ENCODE measurements at regions not wholly inside any gene's neighbourhood (a gene's known extent, or its start where the extent isn't known, plus 50 kb on each side); places are given as distances from the start of the nearest gene placed in this dataset.

DNA sequence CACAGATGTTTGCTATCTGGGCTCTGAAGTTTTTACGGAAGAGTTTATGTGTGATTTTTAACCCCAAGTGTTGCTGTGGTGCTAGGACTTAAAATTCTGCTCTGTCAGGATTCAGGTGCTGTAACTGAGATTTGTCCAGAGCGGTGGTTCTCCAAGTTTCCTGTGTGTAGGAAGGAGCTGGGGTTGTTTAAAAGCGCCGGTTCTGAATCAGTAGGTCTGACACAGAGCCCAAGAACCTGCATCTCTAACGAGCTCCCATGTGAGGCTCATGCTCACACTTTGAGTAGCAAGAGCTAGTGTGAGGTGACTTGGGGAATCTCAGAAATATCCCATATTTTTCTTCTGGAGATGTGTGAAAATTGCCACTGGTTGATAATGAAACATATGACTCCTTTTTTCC is 325.5 kb downstream of the SATB1 start:
- TF ChIP-seq, protein P1, sequence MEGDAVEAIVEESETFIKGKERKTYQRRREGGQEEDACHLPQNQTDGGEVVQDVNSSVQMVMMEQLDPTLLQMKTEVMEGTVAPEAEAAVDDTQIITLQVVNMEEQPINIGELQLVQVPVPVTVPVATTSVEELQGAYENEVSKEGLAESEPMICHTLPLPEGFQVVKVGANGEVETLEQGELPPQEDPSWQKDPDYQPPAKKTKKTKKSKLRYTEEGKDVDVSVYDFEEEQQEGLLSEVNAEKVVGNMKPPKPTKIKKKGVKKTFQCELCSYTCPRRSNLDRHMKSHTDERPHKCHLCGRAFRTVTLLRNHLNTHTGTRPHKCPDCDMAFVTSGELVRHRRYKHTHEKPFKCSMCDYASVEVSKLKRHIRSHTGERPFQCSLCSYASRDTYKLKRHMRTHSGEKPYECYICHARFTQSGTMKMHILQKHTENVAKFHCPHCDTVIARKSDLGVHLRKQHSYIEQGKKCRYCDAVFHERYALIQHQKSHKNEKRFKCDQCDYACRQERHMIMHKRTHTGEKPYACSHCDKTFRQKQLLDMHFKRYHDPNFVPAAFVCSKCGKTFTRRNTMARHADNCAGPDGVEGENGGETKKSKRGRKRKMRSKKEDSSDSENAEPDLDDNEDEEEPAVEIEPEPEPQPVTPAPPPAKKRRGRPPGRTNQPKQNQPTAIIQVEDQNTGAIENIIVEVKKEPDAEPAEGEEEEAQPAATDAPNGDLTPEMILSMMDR (IDR thresholded peaks at IDR 0.05): no peak
- TF ChIP-seq POLR2A (IDR thresholded peaks at IDR 0.05): no peak
